Duodenal mucosa (tissue), 2 donors: ENCODE measurements at regions not wholly inside any gene's neighbourhood (a gene's known extent, or its start where the extent isn't known, plus 50 kb on each side); places are given as distances from the start of the nearest gene placed in this dataset.

ENCODE experiments used
- H3K27ac ChIP-seq: one replicate; pipeline ENCODE4 v1.7.0; 2013; ENCODE audit warnings: low read depth, low read length
- H3K27me3 ChIP-seq, 2 donors: one replicate each; pipeline ENCODE4 v1.7.0; 2013; ENCODE audit warnings: low read length in 2 of 2, control low read depth in 1 of 2; ENCODE audit not compliant: insufficient read depth in 2 of 2, control insufficient read depth in 1 of 2
- H3K36me3 ChIP-seq, 2 donors: one replicate each; pipeline ENCODE4 v1.7.0; 2013; ENCODE audit warnings: low read length in 2 of 2, control low read depth in 1 of 2; ENCODE audit not compliant: insufficient read depth in 2 of 2, control insufficient read depth in 1 of 2
- H3K4me1 ChIP-seq, 2 donors: one replicate each; pipeline ENCODE4 v1.7.0; 2013; ENCODE audit warnings: low read length in 2 of 2, control low read depth in 1 of 2; ENCODE audit not compliant: insufficient read depth in 2 of 2, control insufficient read depth in 1 of 2
- H3K4me3 ChIP-seq, 2 donors: one replicate each; pipeline ENCODE4 v1.7.0; 2013; ENCODE audit warnings: low read length in 2 of 2, low read depth in 1 of 2
- H3K9ac ChIP-seq, 2 donors: one replicate each; pipeline ENCODE4 v1.7.0; 2013; ENCODE audit warnings: low read length in 2 of 2, low read depth in 1 of 2
- H3K9me3 ChIP-seq, 2 donors: one replicate each; pipeline ENCODE4 v1.7.0; 2013; ENCODE audit warnings: low read length in 2 of 2, control low read depth in 1 of 2; ENCODE audit not compliant: control insufficient read depth in 1 of 2

GRCh38 chr6:121499666-121500065 lies 64.2 kb downstream of the GJA1 start:
- H3K9ac ChIP-seq, result no peak overlapping the region
- no peaks in the 10 kb centered on the region for H3K4me1 ChIP-seq
- no peak overlapping the region for H3K27ac ChIP-seq
- no peaks in the 10 kb centered on the region for H3K9me3 ChIP-seq
- H3K4me3 ChIP-seq, result no peak overlapping the region
- no peaks in the 10 kb centered on the region for H3K36me3 ChIP-seq
- no peaks in the 10 kb centered on the region for H3K27me3 ChIP-seq

GRCh38 chr6:121503589-121503991 lies 68.1 kb downstream of the GJA1 start:
- H3K27ac ChIP-seq, result no peak overlapping the region
- no peak overlapping the region for H3K4me3 ChIP-seq
- no peak overlapping the region for H3K9ac ChIP-seq
- no peaks in the 10 kb centered on the region for H3K36me3 ChIP-seq
- H3K27me3 ChIP-seq, result no peaks in the 10 kb centered on the region
- no peaks in the 10 kb centered on the region for H3K4me1 ChIP-seq
- H3K9me3 ChIP-seq, result no peaks in the 10 kb centered on the region

- Histone ChIP-seq H3K9ac (no peak overlapping the region), H3K9me3 (no peaks in the 10 kb centered on the region), H3K4me3 (no peak overlapping the region), H3K4me1 (no peaks in the 10 kb centered on the region), H3K36me3 (no peaks in the 10 kb centered on the region), H3K27me3 (no peaks in the 10 kb centered on the region), H3K27ac (no peak overlapping the region)
Observed at GRCh38 chr6:121504227-121504626, 68.8 kb downstream of the GJA1 start.

GRCh38 chr6:121505284-121505683 lies 69.8 kb downstream of the GJA1 start:
- Histone ChIP-seq H3K9me3 (no peaks in the 10 kb centered on the region), H3K36me3 (no peaks in the 10 kb centered on the region), H3K9ac (no peak overlapping the region), H3K4me3 (no peak overlapping the region), H3K27me3 (no peaks in the 10 kb centered on the region), H3K4me1 (no peaks in the 10 kb centered on the region), H3K27ac (no peak overlapping the region)

GRCh38 chr6:121506761-121507754 lies 71.6 kb downstream of the GJA1 start:
- Histone ChIP-seq H3K4me3 (no peak overlapping the region), H3K27me3 (no peaks in the 10 kb centered on the region), H3K36me3 (no peaks in the 10 kb centered on the region), H3K9ac (no peak overlapping the region), H3K4me1 (no peaks in the 10 kb centered on the region), H3K27ac (no peak overlapping the region), H3K9me3 (no peaks in the 10 kb centered on the region)

- no peak overlapping the region for H3K4me3 ChIP-seq
- H3K27me3 ChIP-seq, result no peaks in the 10 kb centered on the region
- H3K27ac ChIP-seq, result no peak overlapping the region
- no peaks in the 10 kb centered on the region for H3K9me3 ChIP-seq
- no peaks in the 10 kb centered on the region for H3K36me3 ChIP-seq
- no peak overlapping the region for H3K9ac ChIP-seq
- H3K4me1 ChIP-seq, result no peaks in the 10 kb centered on the region
Observed at GRCh38 chr6:121510568-121511177, 75.2 kb downstream of the GJA1 start.

GRCh38 chr6:121515630-121516265 lies 80.3 kb downstream of the GJA1 start:
- H3K27ac ChIP-seq, result no peak overlapping the region
- H3K9me3 ChIP-seq, result no peaks in the 10 kb centered on the region
- no peaks in the 10 kb centered on the region for H3K4me1 ChIP-seq
- no peaks in the 10 kb centered on the region for H3K27me3 ChIP-seq
- H3K4me3 ChIP-seq, result no peak overlapping the region
- no peaks in the 10 kb centered on the region for H3K36me3 ChIP-seq
- H3K9ac ChIP-seq, result no peak overlapping the region

- no peaks in the 10 kb centered on the region for H3K27me3 ChIP-seq
- H3K9me3 ChIP-seq, result no peaks in the 10 kb centered on the region
- H3K4me1 ChIP-seq, result no peaks in the 10 kb centered on the region
- H3K9ac ChIP-seq, result no peak overlapping the region
- H3K36me3 ChIP-seq, result no peaks in the 10 kb centered on the region
- no peak overlapping the region for H3K27ac ChIP-seq
- H3K4me3 ChIP-seq, result no peak overlapping the region
Observed at GRCh38 chr6:121516331-121516730, 80.9 kb downstream of the GJA1 start.

- Histone ChIP-seq H3K36me3 (no peaks in the 10 kb centered on the region), H3K4me1 (no peaks in the 10 kb centered on the region), H3K4me3 (no peak overlapping the region), H3K27ac (no peak overlapping the region), H3K27me3 (no peaks in the 10 kb centered on the region), H3K9me3 (no peaks in the 10 kb centered on the region), H3K9ac (no peak overlapping the region)
Observed at GRCh38 chr6:121520337-121521163, 85.1 kb downstream of the GJA1 start.
